H9 (cell line): ENCODE measurements at regions not wholly inside any gene's neighbourhood (a gene's known extent, or its start where the extent isn't known, plus 50 kb on each side); places are given as distances from the start of the nearest gene placed in this dataset.

Experiments used
- DNase-seq: peaks from one replicate; pipeline ENCODE4 v3.0.0-alpha.2; 2017
- H2AFZ ChIP-seq: one replicate; pipeline ENCODE4 v1.6.1; 2013; ENCODE audit warnings: mild to moderate bottlenecking, low read length, control low read depth, moderate library complexity
- H2AK5ac ChIP-seq: 2 replicates; pipeline ENCODE4 v1.6.1; 2013; ENCODE audit warnings: low read length, control low read depth, mixed read lengths; ENCODE audit not compliant: insufficient read length
- H2BK120ac ChIP-seq: one replicate; pipeline ENCODE4 v1.6.1; 2013; ENCODE audit warnings: low read depth, mild to moderate bottlenecking, low read length, control low read depth, inconsistent platforms; ENCODE audit not compliant: poor library complexity, severe bottlenecking
- H2BK12ac ChIP-seq: 2 replicates; pipeline ENCODE4 v1.6.1; 2013; ENCODE audit warnings: low read length, control low read depth, mixed read lengths, low read depth; ENCODE audit not compliant: insufficient read length
- H2BK15ac ChIP-seq: 2 replicates; pipeline ENCODE4 v1.6.1; 2013; ENCODE audit warnings: low read depth, low read length, control low read depth
- H2BK20ac ChIP-seq: one replicate; pipeline ENCODE4 v1.6.1; 2013; ENCODE audit warnings: low read depth, mild to moderate bottlenecking, low read length, control low read depth, inconsistent platforms; ENCODE audit not compliant: poor library complexity, severe bottlenecking
- H2BK5ac ChIP-seq: 2 replicates; pipeline ENCODE4 v1.6.1; 2013; ENCODE audit warnings: low read length, control low read depth, mixed read lengths; ENCODE audit not compliant: insufficient read length
- H3K14ac ChIP-seq: 2 replicates; pipeline ENCODE4 v1.6.1; 2013; ENCODE audit warnings: low read length, control low read depth; ENCODE audit not compliant: insufficient read depth
- H3K18ac ChIP-seq: 2 replicates; pipeline ENCODE4 v1.6.1; 2013; ENCODE audit warnings: low read depth, mild to moderate bottlenecking, mixed read lengths, low read length, control low read depth; ENCODE audit not compliant: insufficient read length
- H3K23ac ChIP-seq: 2 replicates; pipeline ENCODE4 v1.6.1; 2013; ENCODE audit warnings: low read length, control low read depth, mixed read lengths, low read depth; ENCODE audit not compliant: insufficient read length
- H3K23me2 ChIP-seq: 2 replicates; pipeline ENCODE4 v1.6.1; 2013; ENCODE audit warnings: low read depth, mild to moderate bottlenecking, mixed read lengths, low read length, control low read depth; ENCODE audit not compliant: insufficient read length, poor library complexity, severe bottlenecking
- H3K27ac ChIP-seq: 2 replicates; pipeline ENCODE4 v1.5.1; 2013; ENCODE audit warnings: low read length, control low read depth, mixed read lengths, low read depth; ENCODE audit not compliant: insufficient read length
- H3K27me3 ChIP-seq: 2 replicates; pipeline ENCODE4 v1.6.1; 2013; ENCODE audit warnings: low read length, control low read depth, inconsistent platforms; ENCODE audit not compliant: insufficient read depth
- H3K4ac ChIP-seq: 2 replicates; pipeline ENCODE4 v1.6.1; 2013; ENCODE audit warnings: low read depth, mild to moderate bottlenecking, control low read depth, inconsistent platforms, low read length, moderate library complexity
- H3K4me1 ChIP-seq: 2 replicates; pipeline ENCODE4 v1.6.1; 2013; ENCODE audit warnings: low read length, control low read depth, inconsistent platforms; ENCODE audit not compliant: insufficient read depth
- H3K4me2 ChIP-seq: 2 replicates; pipeline ENCODE4 v1.6.1; 2013; ENCODE audit warnings: low read length, control low read depth, mixed read lengths; ENCODE audit not compliant: insufficient read length, insufficient read depth
- H3K56ac ChIP-seq: 2 replicates; pipeline ENCODE4 v1.6.1; 2013; ENCODE audit warnings: low read depth, mild to moderate bottlenecking, mixed read lengths, low read length, control low read depth; ENCODE audit not compliant: insufficient read length
- H3K79me1 ChIP-seq: 2 replicates; pipeline ENCODE4 v1.6.1; 2013; ENCODE audit warnings: low read depth, mild to moderate bottlenecking, moderate library complexity, low read length, control low read depth, inconsistent platforms; ENCODE audit not compliant: insufficient read depth, poor library complexity, severe bottlenecking
- H3K79me2 ChIP-seq: 2 replicates; pipeline ENCODE4 v1.6.1; 2013; ENCODE audit warnings: low read length, control low read depth, inconsistent platforms; ENCODE audit not compliant: insufficient read depth
- H3K9ac ChIP-seq: 2 replicates; pipeline ENCODE4 v1.6.1; 2013; ENCODE audit warnings: low read length, control low read depth, mixed read lengths; ENCODE audit not compliant: insufficient read length; ENCODE audit errors: extremely low read depth
- H3K9me3 ChIP-seq: one replicate; pipeline ENCODE4 v1.6.1; 2013; ENCODE audit warnings: low read depth, low read length, inconsistent platforms; ENCODE audit not compliant: control insufficient read depth
- H3T11ph ChIP-seq: one replicate; pipeline ENCODE4 v1.6.1; 2013; ENCODE audit warnings: mild to moderate bottlenecking, low read length, control low read depth, inconsistent platforms
- H4K20me1 ChIP-seq: one replicate; pipeline ENCODE4 v1.6.1; 2013; ENCODE audit not compliant: control insufficient read depth, insufficient read length, insufficient read depth
- H4K5ac ChIP-seq: 2 replicates; pipeline ENCODE4 v1.6.1; 2013; ENCODE audit warnings: low read depth, mild to moderate bottlenecking, mixed read lengths, low read length, control low read depth; ENCODE audit not compliant: insufficient read length
- H4K8ac ChIP-seq: replicated peaks from 2 replicates; pipeline ENCODE4 v1.6.1; 2013; ENCODE audit warnings: low read length, control low read depth, mixed read lengths, low read depth; ENCODE audit not compliant: insufficient read length
- H4K91ac ChIP-seq: 2 replicates; pipeline ENCODE4 v1.6.1; 2013; ENCODE audit warnings: low read depth, mild to moderate bottlenecking, moderate library complexity, mixed read lengths, low read length, control low read depth; ENCODE audit not compliant: insufficient read length
- H3K27ac Mint-ChIP-seq, 3 experiments: 2 replicates in 2 of 3; 3 replicates in 1 of 3; pipeline ENCODE4 v1.8.0; 2020 to 2021; ENCODE audit warnings: mixed read lengths in 3 of 3, mild to moderate bottlenecking in 1 of 3, moderate library complexity in 1 of 3
- H3K27me3 Mint-ChIP-seq: 2 replicates; pipeline ENCODE4 v1.8.0; 2021; ENCODE audit warnings: low read depth, mild to moderate bottlenecking, moderate library complexity, mixed read lengths
- H3K36me3 Mint-ChIP-seq, 3 experiments: 2 replicates in 2 of 3; 3 replicates in 1 of 3; pipeline ENCODE4 v1.8.0; 2020 to 2021; ENCODE audit warnings: low read depth in 3 of 3, mixed read lengths in 3 of 3; ENCODE audit not compliant: insufficient read depth in 1 of 3
- H3K4me1 Mint-ChIP-seq, 2 experiments: 2 replicates each; pipeline ENCODE4 v1.8.0; 2020; ENCODE audit warnings: mixed read lengths in 2 of 2
- H3K4me3 Mint-ChIP-seq, 2 experiments: 2 replicates in 1 of 2; 3 replicates in 1 of 2; pipeline ENCODE4 v1.8.0; 2020 to 2021; ENCODE audit warnings: mild to moderate bottlenecking in 2 of 2, mixed read lengths in 2 of 2, moderate library complexity in 1 of 2
- H3K9me3 Mint-ChIP-seq, 2 experiments: 2 replicates in 1 of 2; 3 replicates in 1 of 2; pipeline ENCODE4 v1.8.0; 2020; ENCODE audit warnings: mild to moderate bottlenecking in 2 of 2, mixed read lengths in 2 of 2, moderate library complexity in 1 of 2
- CTCF ChIP-seq: fragments of 200-600 bp; sonication (generic); conservative IDR thresholded peaks from 3 replicates; pipeline ENCODE4 v1.8.0; 2021; ENCODE audit warnings: antibody characterized with exemption, mild to moderate bottlenecking
- WGBS: extraction: QIAGEN DNeasy Blood & Tissue Kit; methylation state at CpG from one replicate; pipeline ENCODE4 v1.1.7; 2013; ENCODE audit warnings: missing lambda C conversion rate, low lambda C conversion rate, mixed read lengths; ENCODE audit not compliant: insufficient read length; ENCODE audit errors: extremely low coverage; 5-methylcytosine and 5-hydroxymethylcytosine counted together

- Histone ChIP-seq H2AK5ac (no peak overlapping the region), H2BK5ac (no peak overlapping the region), H3T11ph (no peak overlapping the region), H2BK15ac (no peak overlapping the region), H2BK12ac (no peak overlapping the region), H4K5ac (no peak overlapping the region), H3K4ac (no peak overlapping the region), H3K56ac (no peak overlapping the region), H3K79me2 (no peaks in the 10 kb centered on the region), H3K14ac (no peak overlapping the region), H3K23ac (no peak overlapping the region), H2BK120ac (no peak overlapping the region), H2BK20ac (no peak overlapping the region), H3K23me2 (no peaks in the 10 kb centered on the region), H4K91ac (no peak overlapping the region), H3K4me2 (no peak overlapping the region), H4K20me1 (no peaks in the 10 kb centered on the region), H3K79me1 (no peaks in the 10 kb centered on the region), H3K27me3 (no peaks in the 10 kb centered on the region), H3K27ac (no peak overlapping the region), H3K9ac (no peak overlapping the region), H3K4me1 (no peaks in the 10 kb centered on the region), H2AFZ (no peak overlapping the region), H4K8ac (no peak overlapping the region), H3K18ac (no peak overlapping the region), H3K9me3 (no peaks in the 10 kb centered on the region)
- Mint-ChIP-seq H3K4me1 (no peaks in the 10 kb centered on the region), H3K27me3 (no peaks in the 10 kb centered on the region), H3K9me3 (no peaks in the 10 kb centered on the region; a peak in 1 of 5 replicates), H3K36me3 (no peaks in the 10 kb centered on the region; a peak in 2 of 7 replicates), H3K27ac (no peak overlapping the region), H3K4me3 (no peak overlapping the region)
- TF ChIP-seq CTCF, result no peak
- no peak for DNase-seq
- WGBS, result no CpG with 5 or more reads among the region's 1 CpG
These were observed 999.4 kb upstream of the GJE1 start for GRCh38 chr6:141133346-141133745.
